Left forelimb (tissue), 1 donor: ENCODE measurements at regions not wholly inside any gene's neighbourhood (a gene's known extent, or its start where the extent isn't known, plus 50 kb on each side); places are given as distances from the start of the nearest gene placed in this dataset.

Experiments
- DNase-seq: peaks from one replicate; pipeline ENCODE4 v3.0.0-alpha.2; 2018; ENCODE audit warnings: low spot score

GRCh38 chr2:150977296-150977695 lies 284.4 kb downstream of the RBM43 start:
- DNase-seq = no peak

GRCh38 chr2:150976604-150977003 lies 285.1 kb downstream of the RBM43 start:
- DNase-seq = no peak

DNA sequence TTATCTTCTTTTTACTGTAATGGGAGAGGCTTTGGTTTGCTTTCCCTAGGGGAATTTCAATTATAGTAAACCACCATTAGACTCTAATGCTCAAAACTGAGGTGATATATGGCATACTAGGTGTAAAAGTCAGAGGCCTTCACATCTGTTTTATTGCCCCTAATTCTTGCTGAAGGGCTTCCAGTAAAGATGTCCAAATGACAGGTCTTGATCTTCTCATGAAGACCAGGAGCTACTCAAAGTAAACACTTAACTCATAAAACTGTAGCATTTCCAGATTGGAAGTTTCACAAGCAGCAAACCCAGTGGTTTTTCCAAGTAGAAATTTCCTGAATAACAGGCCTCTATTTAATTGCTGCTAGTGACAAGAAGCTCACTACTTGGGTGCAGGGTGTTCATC lies 286.8 kb downstream of the RBM43 start:
- no peak for DNase-seq

DNA sequence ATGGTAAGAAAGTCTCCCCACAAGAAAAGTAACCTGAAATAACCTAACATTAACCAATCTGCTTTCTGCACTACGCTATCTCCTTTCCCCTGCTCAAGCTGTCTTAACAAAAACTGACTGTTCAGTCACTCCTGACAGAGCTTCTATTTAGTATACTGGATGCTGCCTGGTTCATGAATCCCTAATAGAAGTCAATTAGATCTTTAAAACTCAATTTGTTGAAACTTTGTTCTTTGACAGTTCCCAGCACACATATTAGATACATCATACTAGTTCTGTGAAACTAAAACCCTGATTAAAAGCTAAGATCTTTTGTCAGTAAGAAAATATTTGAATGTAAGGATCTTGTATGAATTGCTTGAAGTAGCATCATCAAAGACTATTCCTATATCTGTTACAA lies 287.4 kb downstream of the RBM43 start:
- no peak for DNase-seq

DNA sequence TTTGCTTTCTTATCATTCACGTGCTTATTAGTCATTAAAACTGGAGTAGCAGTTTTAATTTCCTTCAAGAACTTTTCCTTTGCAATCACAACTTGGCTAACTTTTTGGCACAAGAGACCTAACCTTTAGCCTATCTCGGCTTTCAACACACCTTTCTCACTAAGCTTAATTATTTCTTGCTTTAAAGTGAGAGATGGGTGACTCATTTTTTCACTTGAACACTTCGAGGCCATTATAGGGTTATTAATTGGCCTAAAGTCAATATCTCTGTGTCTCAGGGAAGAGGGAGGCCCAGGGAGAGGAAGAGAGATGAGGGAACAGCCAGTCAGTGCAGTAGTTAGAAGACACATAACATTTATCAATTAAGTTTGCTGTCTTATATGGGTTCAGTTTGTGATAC lies 289.8 kb downstream of the RBM43 start:
- no peak for DNase-seq

DNA sequence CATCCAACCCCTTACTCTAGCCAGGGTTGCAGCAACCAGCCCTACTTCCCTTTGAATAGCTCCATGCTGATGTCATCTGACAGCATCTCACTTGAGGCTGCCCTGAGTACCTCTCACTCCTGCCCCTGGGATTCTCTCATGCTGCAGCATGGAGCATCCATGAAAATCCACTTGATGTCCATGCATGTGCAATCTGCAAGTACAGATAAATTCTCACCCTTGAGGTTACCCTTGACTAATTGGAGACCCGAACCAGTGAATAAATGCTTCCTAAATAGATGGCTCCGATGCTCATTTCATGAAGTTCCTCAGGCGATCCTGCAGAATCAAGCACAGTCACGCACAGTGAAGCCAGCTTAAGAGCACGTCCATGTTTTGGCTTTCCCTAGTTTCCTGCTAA lies 298.3 kb downstream of the RBM43 start:
- no peak for DNase-seq

- DNase-seq = no peak
These were observed 306.4 kb downstream of the RBM43 start for GRCh38 chr2:150955231-150955630.

- DNase-seq = no peak
These were observed 314.8 kb downstream of the RBM43 start for GRCh38 chr2:150946831-150947230.

DNA sequence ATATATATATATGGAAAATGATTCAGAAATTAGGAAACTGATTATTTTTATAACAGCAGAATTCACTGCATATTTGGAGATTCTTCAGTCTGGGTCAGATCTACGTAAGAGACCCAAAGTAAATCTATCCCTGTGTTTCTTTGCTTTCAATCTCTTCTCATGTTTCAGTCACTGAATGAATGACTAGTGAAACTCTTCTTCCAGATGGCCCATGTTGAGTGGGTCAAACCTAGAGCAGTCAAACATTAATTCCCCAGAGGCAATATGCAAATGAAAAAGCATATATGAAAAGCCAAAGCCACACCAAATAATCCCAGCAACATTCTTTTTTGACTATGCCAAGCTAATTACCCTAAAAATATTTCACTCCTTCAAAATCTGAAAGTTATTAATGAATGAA lies 317.3 kb downstream of the RBM43 start:
- DNase-seq = no peak

DNA sequence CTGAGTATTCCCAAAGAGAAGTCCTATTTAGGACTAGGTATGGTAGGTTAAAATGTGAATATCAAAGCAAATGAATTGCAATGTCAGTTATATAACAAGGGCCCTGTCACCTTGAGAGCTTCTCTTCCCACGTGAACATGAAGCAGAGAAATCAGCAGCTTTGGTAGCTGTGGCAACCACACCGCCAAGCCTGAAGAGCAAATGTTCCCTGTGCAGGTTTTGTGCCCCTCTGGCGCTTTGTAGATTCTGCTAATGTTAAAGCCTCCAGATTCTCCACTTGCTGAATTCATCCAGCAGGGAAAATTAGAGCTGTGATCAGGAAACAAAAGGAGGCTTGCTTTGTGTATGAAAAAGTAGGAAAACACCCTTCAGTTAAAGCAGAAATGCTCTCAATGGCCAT lies 322.6 kb downstream of the RBM43 start:
- DNase-seq = no peak

GRCh38 chr2:150938527-150938926 lies 323.1 kb downstream of the RBM43 start:
- no peak for DNase-seq

DNA sequence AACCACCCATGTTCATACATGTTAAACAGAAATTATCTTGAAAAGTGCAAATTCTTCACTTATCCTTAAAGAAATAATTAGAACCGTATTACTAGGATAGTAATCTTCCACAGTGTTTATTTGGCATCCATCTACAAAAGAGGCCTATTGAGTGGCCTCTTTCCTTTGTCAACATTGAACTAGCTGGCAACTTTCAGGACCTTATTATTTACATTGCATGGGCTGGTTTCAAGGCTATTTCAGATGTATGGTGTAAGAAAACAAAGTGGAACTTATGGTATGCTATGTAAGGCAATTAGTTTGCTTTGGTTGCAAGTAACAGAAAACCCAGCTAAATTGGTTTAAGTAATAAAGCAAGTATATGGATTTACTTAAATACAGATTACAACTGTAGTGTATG lies 324.6 kb downstream of the RBM43 start:
- no peak for DNase-seq

DNA sequence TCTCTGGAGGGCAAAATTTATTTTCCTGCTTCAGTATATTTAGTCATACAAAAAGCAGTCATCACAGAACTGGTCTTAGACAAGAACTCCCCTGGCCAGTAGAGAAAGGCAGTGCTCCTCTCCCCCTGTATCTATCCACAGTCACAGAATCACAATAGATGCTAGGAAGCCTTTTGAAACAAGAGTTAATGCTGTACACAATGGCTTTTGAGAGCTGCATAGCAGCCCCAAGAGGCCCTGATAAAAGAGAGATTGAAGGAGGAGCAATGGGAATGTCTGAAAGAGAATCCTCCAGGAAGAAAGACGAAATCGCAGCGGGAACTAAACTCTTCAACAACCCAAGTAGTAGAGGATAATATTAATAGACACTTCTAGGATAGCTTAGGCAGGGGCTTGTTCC lies 330.2 kb downstream of the RBM43 start:
- no peak for DNase-seq

- no peak for DNase-seq
These were observed 336.1 kb downstream of the RBM43 start for GRCh38 chr2:150925611-150926010.

DNA sequence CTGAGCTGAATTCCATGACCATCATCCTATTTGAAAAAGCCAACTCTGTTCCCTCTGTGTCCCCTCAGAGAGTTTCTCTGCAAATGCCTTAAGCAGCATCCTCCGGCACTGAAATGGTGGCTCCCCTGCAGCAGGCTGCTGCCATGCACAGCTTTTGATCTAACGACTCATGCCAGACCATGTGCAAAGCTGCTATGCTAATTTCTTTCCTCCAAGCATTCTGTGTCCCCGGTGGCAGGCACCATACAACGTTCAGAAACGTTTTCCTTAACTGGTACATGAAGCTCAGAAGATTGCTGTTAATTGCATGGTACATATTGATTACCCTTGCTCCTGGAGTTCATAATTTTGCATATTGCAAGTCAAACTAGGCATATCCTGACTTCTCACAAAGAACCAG lies 336.8 kb downstream of the RBM43 start:
- DNase-seq = no peak

DNA sequence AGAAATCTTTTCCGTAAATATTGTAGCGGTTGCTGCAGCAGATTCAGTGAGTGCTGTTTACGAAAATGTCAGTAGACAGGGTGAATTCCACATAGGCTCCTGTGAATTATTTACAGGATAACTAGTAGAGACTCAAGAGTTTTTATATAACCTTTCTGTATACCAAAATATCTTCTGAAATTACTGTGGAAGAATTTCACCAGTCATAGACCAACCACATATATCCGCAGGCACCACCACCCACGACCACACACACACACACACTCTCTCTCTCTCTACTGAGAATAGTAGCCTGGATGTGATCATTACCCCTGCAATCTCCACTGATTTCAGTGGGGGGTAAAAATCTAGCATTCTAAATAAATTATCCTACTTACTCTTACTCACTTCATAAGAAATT lies 341.8 kb downstream of the RBM43 start:
- DNase-seq = no peak

DNA sequence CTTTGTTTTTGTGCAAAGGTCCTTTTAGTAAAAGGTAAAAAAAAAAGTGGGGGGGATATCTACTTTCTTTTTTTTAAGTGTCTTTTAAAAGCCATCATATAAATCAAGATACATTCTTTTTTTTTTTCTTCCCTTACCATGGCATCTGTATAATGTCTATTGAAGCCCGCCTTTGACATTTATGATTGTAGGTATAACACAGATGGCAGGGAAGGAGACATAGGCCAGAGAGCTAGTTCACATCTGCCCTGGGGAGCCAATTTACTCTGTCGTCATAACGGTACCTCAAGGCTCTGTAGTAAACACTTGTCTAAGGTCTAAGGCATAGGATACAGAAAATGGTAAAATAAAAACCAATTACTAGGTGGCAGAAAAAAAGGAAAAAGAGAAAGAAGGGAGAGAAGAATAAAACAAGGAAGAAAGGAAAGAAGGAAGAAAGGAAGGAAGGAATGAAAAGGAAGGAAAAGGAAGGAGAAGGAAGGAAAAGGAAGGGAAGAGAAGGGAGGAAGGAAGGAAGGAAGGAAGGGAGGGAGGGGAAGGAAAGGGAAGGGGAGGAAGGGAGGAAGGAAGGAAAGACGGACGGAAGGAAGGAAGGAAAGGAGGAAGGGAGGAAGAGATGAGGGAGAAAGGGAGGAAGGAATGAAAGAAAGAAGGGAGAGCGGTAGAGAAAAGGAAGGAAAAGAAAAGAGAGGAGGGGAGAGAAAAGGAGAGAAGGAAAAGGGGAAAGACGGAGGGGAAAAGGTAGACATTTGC lies 343.5 kb downstream of the RBM43 start:
- DNase-seq = no peak

- no peak for DNase-seq
These were observed 344.9 kb downstream of the RBM43 start for GRCh38 chr2:150916467-150917396.

GRCh38 chr2:150911766-150912280 lies 349.8 kb downstream of the RBM43 start:
- DNase-seq = no peak

- no peak for DNase-seq
These were observed 352.1 kb downstream of the RBM43 start for GRCh38 chr2:150909613-150910012.

- DNase-seq = no peak
These were observed 352.6 kb downstream of the RBM43 start for GRCh38 chr2:150909090-150909489.

DNA sequence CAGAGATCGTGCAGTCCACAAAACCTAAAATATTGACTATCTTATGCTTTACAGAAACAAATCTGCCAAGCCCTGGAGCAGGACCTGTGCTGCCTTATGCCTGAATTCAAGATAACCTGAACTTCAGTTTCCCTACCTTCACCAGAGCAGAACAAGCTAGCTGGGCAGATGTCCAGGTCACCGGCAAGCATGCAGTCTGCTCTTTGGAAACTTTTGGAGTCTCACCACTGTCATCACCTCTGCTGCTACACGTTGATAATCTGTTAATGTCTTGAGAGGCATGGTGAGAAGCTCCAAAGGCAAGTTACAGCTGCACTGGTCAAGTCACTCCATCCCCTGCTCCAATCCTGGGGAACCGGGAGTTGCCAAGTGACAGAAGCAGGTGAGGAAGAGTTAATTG lies 354.2 kb downstream of the RBM43 start:
- no peak for DNase-seq

DNA sequence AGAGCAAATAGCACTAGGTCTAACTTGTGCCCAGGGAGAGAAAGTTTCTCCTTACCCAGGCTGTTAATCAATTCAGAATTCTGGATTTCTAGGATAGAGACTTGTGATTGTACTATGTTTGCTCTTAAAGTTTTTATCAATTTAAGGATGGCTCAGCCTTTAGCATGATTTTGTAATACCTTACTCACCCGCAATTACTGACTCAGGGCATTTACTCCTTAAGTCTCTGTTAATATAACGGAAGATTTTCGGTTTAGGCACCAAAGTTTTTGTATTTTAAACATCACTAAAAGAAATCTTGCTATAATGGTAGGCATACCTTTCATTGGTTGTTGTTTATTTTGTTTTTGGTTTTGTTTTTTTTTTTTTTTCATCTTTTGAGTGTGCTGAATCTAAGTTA lies 358.2 kb downstream of the RBM43 start:
- DNase-seq = no peak
